Esophagus squamous epithelium (tissue), 5 donors: ENCODE measurements at regions not wholly inside any gene's neighbourhood (a gene's known extent, or its start where the extent isn't known, plus 50 kb on each side); places are given as distances from the start of the nearest gene placed in this dataset.

Source experiments
- DNase-seq: peaks from one replicate; lab custom pipeline; 2025; lab: John Stamatoyannopoulos, UW
- H3K27ac ChIP-seq, 4 donors: fragments of 200-600 bp; sonication (generic); one replicate each; pipeline ENCODE4 v1.5.1; 2016 to 2019; ENCODE audit warnings: mild to moderate bottlenecking in 1 of 4
- H3K27me3 ChIP-seq, 4 donors: fragments of 200-600 bp; sonication (generic); 1 replicate in 3 of 4; 2 replicates in 1 of 4; pipeline versions ENCODE4 v1.5.1 to v1.6.0; 2017 to 2021; ENCODE audit warnings: antibody characterized with exemption in 1 of 4
- H3K36me3 ChIP-seq, 3 donors: fragments of 200-600 bp; sonication (generic); one replicate each; pipeline ENCODE4 v1.5.1; 2016 to 2019
- H3K4me1 ChIP-seq, 3 donors: fragments of 200-600 bp; sonication (generic); one replicate each; pipeline ENCODE4 v1.5.1; 2017 to 2019
- H3K4me3 ChIP-seq, 4 donors: fragments of 200-600 bp; sonication (generic); 1 replicate in 3 of 4; 2 replicates in 1 of 4; pipeline ENCODE4 v1.5.1; 2016 to 2019; ENCODE audit warnings: mild to moderate bottlenecking in 2 of 4, moderate library complexity in 1 of 4
- H3K9me3 ChIP-seq, 3 donors: fragments of 200-600 bp; sonication (generic); one replicate each; pipeline ENCODE4 v1.5.1; 2016 to 2019
- POLR2A ChIP-seq, 4 donors: fragments of 450-650 bp; IDR thresholded peaks; one replicate each; pipeline ENCODE4 v1.6.1; 2017; ENCODE audit warnings: antibody characterized with exemption in 4 of 4, mild to moderate bottlenecking in 4 of 4, moderate library complexity in 3 of 4
- WGBS, 2 donors: methylation state at CpG; one replicate each; pipeline ENCODE4 v1.1.5; 2018; 5-methylcytosine and 5-hydroxymethylcytosine counted together
- intact Hi-C: fragments of 100-400 bp; cut with DNase I; formaldehyde crosslinking; loops from one replicate; pipeline ENCODE4 v1.15.0; 2022
- TF ChIP-seq, protein P1 (sequence below), 6 experiments: fragments of 450-650 bp in 4 of 6; fragments of 200-600 bp in 2 of 6; sonication (generic) in 2 of 6; IDR thresholded peaks; one replicate each; pipeline ENCODE4 v1.5.1; 2016 to 2019; ENCODE audit warnings: antibody characterized with exemption in 6 of 6, mild to moderate bottlenecking in 4 of 6, moderate library complexity in 4 of 6
- donor health status: DM: yes; HTN: yes; CAD: no.

DNA sequence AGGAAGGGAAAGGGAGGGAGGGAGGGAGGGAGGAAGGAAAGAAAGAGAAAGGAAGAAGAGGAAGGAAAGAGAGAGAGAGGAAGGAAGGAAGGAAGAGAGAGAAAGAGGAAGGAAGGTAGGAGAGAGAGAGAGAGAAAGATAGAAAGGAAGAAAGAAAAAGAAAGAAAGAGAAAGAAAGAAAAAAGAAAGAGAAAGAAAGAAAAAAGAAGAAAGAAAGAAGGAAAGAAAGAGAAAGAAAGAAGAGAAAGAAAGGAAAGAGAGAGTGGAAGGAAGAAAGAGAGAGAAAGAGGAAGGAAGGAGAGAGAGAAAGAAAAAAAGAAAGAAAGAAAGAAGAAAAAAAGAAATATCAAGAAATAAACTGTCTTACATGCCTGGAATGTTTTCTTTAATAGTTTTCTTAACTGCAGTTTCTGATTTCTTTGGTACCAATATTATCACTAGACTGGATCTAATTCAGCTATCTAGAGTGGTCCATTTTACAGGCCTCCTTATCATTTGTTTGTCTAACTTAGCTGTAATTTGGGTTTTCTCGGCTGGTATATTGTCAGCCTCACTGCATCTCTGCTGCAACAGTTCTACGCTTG lies 59.6 kb upstream of the MBOAT2 start:
- WGBS, 2 donors: 84 to 86% methylated on average over 2 of the region's 2 CpGs

DNA sequence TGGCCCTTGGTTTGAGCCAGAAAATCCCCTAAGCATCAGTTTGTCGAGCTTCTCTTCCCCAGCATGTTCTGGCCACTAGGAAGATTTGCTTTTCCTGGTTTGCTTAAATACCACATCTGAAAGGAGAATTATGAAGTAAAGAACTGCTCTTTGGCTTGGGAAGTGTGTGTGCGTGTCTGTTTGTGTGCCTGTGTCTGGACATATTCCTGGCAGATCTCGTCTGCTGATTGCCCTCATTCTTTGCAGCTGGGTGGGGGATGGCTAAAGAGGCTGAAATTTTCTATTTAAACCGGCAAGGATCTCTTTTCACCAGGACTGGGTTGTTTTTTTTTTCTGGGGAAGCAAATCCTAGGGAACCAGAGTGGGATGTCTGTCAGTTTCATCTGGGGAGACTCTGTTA lies 57.3 kb upstream of the MBOAT2 start:
- peaks cover 0 to 8% (median 3%) of the 10 kb centered on the region in 3 donors for H3K9me3 ChIP-seq
- no peak overlapping the region for H3K4me3 ChIP-seq
- no peak for TF ChIP-seq POLR2A (IDR thresholded peaks at IDR 0.05)
- TF ChIP-seq, protein P1, sequence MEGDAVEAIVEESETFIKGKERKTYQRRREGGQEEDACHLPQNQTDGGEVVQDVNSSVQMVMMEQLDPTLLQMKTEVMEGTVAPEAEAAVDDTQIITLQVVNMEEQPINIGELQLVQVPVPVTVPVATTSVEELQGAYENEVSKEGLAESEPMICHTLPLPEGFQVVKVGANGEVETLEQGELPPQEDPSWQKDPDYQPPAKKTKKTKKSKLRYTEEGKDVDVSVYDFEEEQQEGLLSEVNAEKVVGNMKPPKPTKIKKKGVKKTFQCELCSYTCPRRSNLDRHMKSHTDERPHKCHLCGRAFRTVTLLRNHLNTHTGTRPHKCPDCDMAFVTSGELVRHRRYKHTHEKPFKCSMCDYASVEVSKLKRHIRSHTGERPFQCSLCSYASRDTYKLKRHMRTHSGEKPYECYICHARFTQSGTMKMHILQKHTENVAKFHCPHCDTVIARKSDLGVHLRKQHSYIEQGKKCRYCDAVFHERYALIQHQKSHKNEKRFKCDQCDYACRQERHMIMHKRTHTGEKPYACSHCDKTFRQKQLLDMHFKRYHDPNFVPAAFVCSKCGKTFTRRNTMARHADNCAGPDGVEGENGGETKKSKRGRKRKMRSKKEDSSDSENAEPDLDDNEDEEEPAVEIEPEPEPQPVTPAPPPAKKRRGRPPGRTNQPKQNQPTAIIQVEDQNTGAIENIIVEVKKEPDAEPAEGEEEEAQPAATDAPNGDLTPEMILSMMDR (IDR thresholded peaks at IDR 0.05): no peak
- H3K36me3 ChIP-seq: no peaks in the 10 kb centered on the region
- intact Hi-C loops: no loop called here
- WGBS, 2 donors: 44 to 67% methylated on average over 4 of the region's 4 CpGs
- peak overlapping the region in 3 of 4 donors; percentile 24 to 68 (median 55) for H3K27ac ChIP-seq
- H3K4me1 ChIP-seq: peaks cover 0 to 23% (median 0%) of the 10 kb centered on the region in 3 donors
- no peak for DNase-seq
- no peaks in the 10 kb centered on the region for H3K27me3 ChIP-seq

More for the DNA sequence above, 59.6 kb upstream of the MBOAT2 start:
- Histone ChIP-seq H3K4me3 (no peak overlapping the region), H3K36me3 (no peaks in the 10 kb centered on the region), H3K27ac (no peak overlapping the region), H3K4me1 (peaks cover 0 to 23% (median 0%) of the 10 kb centered on the region in 3 donors), H3K27me3 (no peaks in the 10 kb centered on the region), H3K9me3 (peaks cover 0 to 10% (median 10%) of the 10 kb centered on the region in 3 donors)
- TF ChIP-seq, protein P1 (IDR thresholded peaks at IDR 0.05): no peak
- TF ChIP-seq POLR2A (IDR thresholded peaks at IDR 0.05): no peak
- intact Hi-C loops: no loop called here
- no peak for DNase-seq

DNA sequence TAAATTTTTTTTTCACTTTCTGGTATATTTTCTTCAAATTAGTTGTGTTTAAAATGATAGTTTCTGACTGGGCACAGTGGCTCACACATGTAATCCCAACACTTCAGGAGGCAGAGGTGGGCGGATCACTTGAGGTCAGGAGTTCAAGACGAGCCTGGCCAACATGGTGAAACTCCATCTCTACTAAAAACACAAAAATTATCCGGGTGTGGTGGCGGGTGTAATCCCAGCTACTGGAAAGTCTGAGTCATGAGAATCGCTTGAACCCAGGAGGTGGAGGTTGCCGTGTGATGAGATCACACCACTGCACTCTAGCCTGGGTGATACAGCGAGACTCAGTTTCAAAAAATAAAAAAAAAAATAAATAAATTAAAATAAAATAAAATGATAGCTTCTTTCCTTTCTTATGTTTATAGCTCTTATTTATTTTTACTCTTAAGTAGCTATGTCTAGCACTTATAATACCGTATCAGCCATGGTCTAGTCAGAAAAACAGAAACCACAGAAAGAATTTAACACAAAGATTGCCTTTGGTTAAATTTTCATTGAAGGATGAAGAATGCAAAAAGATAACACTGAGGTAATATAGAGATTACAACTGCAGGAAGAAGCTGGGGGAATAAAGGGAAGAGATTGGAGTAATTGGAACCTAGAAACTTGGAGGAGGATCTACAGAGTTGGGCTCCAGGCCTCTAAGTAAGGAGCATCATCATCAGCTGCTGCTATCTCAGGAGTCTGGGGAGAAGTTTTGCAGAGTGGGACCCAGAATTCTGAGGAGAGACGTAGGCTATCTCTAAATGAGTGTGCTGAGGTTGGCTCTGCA lies 54.7 kb upstream of the MBOAT2 start:
- DNase-seq: no peak
- peaks cover 0 to 37% (median 0%) of the 10 kb centered on the region in 3 donors for H3K4me1 ChIP-seq
- H3K9me3 ChIP-seq: no peaks in the 10 kb centered on the region
- TF ChIP-seq, protein P1 (IDR thresholded peaks at IDR 0.05): no peak
- TF ChIP-seq POLR2A (IDR thresholded peaks at IDR 0.05): no peak
- intact Hi-C loops: no loop called here
- no peaks in the 10 kb centered on the region for H3K36me3 ChIP-seq
- 50 to 57% methylated on average over 8 to 9 of the region's 9 CpGs for WGBS, 2 donors
- no peaks in the 10 kb centered on the region for H3K27me3 ChIP-seq
- peak overlapping the region; percentile 50 to 81 (median 74) for H3K27ac ChIP-seq
- H3K4me3 ChIP-seq: no peak overlapping the region

DNA sequence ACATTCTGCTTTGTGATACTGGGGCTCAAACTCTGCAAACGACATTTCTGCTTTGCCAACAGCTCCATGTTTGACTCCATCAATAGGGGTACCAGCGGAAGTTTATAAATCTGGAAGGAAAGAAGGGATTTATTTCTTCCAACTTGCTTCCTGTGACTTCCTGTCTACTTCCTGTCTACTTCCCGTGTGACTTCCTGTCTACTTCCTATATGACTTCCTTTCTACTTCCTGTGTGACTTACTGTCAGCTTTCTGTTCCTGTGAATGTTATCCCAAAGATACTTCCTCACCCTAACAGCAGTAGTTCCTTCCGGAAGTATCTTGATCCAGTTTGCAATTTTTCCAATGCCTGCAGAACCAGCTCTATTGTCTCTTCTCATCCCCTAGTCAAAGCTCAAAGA lies 52.0 kb upstream of the MBOAT2 start:
- no peak for TF ChIP-seq POLR2A (IDR thresholded peaks at IDR 0.05)
- TF ChIP-seq, protein P1 (IDR thresholded peaks at IDR 0.05): no peak
- 76 to 85% methylated on average over 4 of the region's 4 CpGs for WGBS, 2 donors
- DNase-seq: no peak

DNA sequence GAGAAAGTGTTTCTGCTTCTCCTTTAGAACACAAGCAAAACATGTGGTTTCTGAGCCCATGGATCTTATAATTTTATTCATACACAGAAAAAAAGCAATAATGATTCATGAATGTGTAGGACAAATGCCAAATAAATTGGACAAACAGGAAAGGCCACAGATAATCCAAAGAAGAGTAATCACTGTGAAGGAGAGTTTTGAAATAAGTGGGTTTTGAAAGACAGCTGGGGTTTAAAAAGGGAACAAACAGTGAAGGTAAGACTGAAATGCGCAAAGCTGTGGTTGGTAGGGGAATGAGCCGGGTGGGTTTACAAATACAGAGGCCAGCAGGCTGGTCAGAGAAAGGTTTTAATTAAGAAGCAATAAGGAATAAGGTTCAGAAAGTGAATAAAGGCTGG lies 50.0 kb upstream of the MBOAT2 start:
- 76 to 77% methylated on average over 2 of the region's 2 CpGs for WGBS, 2 donors
- H3K4me1 ChIP-seq: peaks cover 0 to 26% (median 5%) of the 10 kb centered on the region in 3 donors

More for the DNA sequence above, 52.0 kb upstream of the MBOAT2 start:
- H3K4me1 ChIP-seq: peaks cover 0 to 30% (median 5%) of the 10 kb centered on the region in 3 donors
- H3K27ac ChIP-seq: no peak overlapping the region
- intact Hi-C loops: no loop called here
- no peaks in the 10 kb centered on the region for H3K27me3 ChIP-seq
- H3K4me3 ChIP-seq: no peak overlapping the region
- H3K36me3 ChIP-seq: no peaks in the 10 kb centered on the region
- H3K9me3 ChIP-seq: no peaks in the 10 kb centered on the region

More for the DNA sequence above, 50.0 kb upstream of the MBOAT2 start:
- no peak for TF ChIP-seq POLR2A (IDR thresholded peaks at IDR 0.05)
- TF ChIP-seq, protein P1 (IDR thresholded peaks at IDR 0.05): no peak
- Histone ChIP-seq H3K27ac (peak overlapping the region in 3 of 4 donors; percentile 65 to 81 (median 76)), H3K4me3 (no peak overlapping the region), H3K27me3 (no peaks in the 10 kb centered on the region), H3K36me3 (no peaks in the 10 kb centered on the region), H3K9me3 (no peaks in the 10 kb centered on the region)
- DNase-seq: no peak
- intact Hi-C loops: no loop called here
